Erythroblast (primary cell): ENCODE measurements at regions not wholly inside any gene's neighbourhood (a gene's known extent, or its start where the extent isn't known, plus 50 kb on each side); places are given as distances from the start of the nearest gene placed in this dataset.

ENCODE experiments used
- GATA1 ChIP-seq: IDR thresholded peaks from 2 replicates; pipeline ENCODE4 v1.6.1; 2011; ENCODE audit warnings: low read depth, mild to moderate bottlenecking, control low read depth, low read length, moderate library complexity
- POLR2A ChIP-seq: IDR thresholded peaks from 2 replicates; pipeline ENCODE4 v1.6.1; 2011; ENCODE audit warnings: mild to moderate bottlenecking, low read length

- TF ChIP-seq POLR2A, result no peak
- TF ChIP-seq GATA1, result no peak
Measured at GRCh38 chrX:47748576-47748975, 88.1 kb upstream of the ZNF81 start.
